Panc1 (cell line): ENCODE measurements at regions not wholly inside any gene's neighbourhood (a gene's known extent, or its start where the extent isn't known, plus 50 kb on each side); places are given as distances from the start of the nearest gene placed in this dataset.

Source experiments
- ATAC-seq: fragments of 200-7000 bp; cut with Tn5 transposase; 2 replicates; pipeline ENCODE4 v1.9.1; 2020; ENCODE audit warnings: mild to moderate bottlenecking, moderate library complexity
- BruUV-seq: library from RNA; stranded (reverse); fragments of 400-500 nt; replicated peaks from 2 replicates; lab custom pipeline; 2021; lab: Mats Ljungman, UMichigan
- CTCF ChIA-PET: fragments of 300-600 bp; sonication (Branson Sonifier 250); formaldehyde crosslinking; loops from one replicate; lab custom pipeline; 2022; ENCODE audit warnings: antibody characterized with exemption; lab: Charles Lee
- POLR2A ChIA-PET: fragments of 300-600 bp; sonication (Branson Sonifier 250); formaldehyde crosslinking; loops from one replicate; lab custom pipeline; 2022; ENCODE audit warnings: antibody characterized with exemption; lab: Charles Lee
- DNase-seq: peaks from one replicate; pipeline ENCODE4 v3.0.0-alpha.2; 2010; ENCODE audit warnings: low read depth, low spot score
- H3K27ac ChIP-seq: 2 replicates; pipeline ENCODE4 v1.5.1; 2011; ENCODE audit warnings: mild to moderate bottlenecking, low read length, inconsistent platforms
- H3K27me3 ChIP-seq: fragments of 200-500 bp; sonication (Bioruptor generic); 2 replicates; pipeline ENCODE4 v1.6.0; 2014; ENCODE audit warnings: low read length, inconsistent platforms; ENCODE audit not compliant: control insufficient read depth, insufficient read depth
- H3K36me3 ChIP-seq: fragments of 200-500 bp; sonication (Bioruptor generic); 2 replicates; pipeline ENCODE4 v1.5.1; 2014; ENCODE audit warnings: inconsistent platforms, mild to moderate bottlenecking, low read length, moderate library complexity; ENCODE audit not compliant: control insufficient read depth, insufficient read depth
- H3K4me1 ChIP-seq: 2 replicates; pipeline ENCODE4 v1.5.1; 2011; ENCODE audit warnings: inconsistent platforms, mild to moderate bottlenecking, low read length, moderate library complexity; ENCODE audit not compliant: control insufficient read depth, insufficient read depth
- H3K4me3 ChIP-seq, 2 experiments: 2 replicates each; pipeline ENCODE4 v1.5.1; 2011 to 2012; ENCODE audit warnings: low read depth in 2 of 2, low read length in 2 of 2, mild to moderate bottlenecking in 2 of 2, inconsistent platforms in 1 of 2, moderate library complexity in 1 of 2
- H3K9me3 ChIP-seq: fragments of 200-500 bp; sonication (Bioruptor generic); 2 replicates; pipeline ENCODE4 v1.5.1; 2014; ENCODE audit warnings: low read depth, mild to moderate bottlenecking, inconsistent platforms, low read length, moderate library complexity; ENCODE audit not compliant: control insufficient read depth, insufficient read depth
- CTCF ChIP-seq: fragments of 450-650 bp; IDR thresholded peaks from 2 replicates; pipeline ENCODE4 v1.5.1; 2017; ENCODE audit warnings: mild to moderate bottlenecking
- POLR2AphosphoS5 ChIP-seq: IDR thresholded peaks from 2 replicates; pipeline ENCODE4 v1.6.1; 2012; ENCODE audit warnings: mild to moderate bottlenecking, low read depth, low read length, moderate library complexity
- SIN3A ChIP-seq: IDR thresholded peaks from 2 replicates; pipeline ENCODE4 v1.6.1; 2012; ENCODE audit warnings: low read depth, mild to moderate bottlenecking, low read length, moderate library complexity, borderline replicate concordance; ENCODE audit not compliant: insufficient read depth
- TCF7L2 ChIP-seq: IDR thresholded peaks from 2 replicates; pipeline ENCODE4 v1.6.1; 2011; ENCODE audit warnings: mild to moderate bottlenecking, low read depth, low read length, inconsistent platforms
- in situ Hi-C: cut with HindIII; loops from 2 replicates; pipeline ENCODE4 v1.10.0; 2016; ENCODE audit warnings: low sequenced_read_pairs, low pct_unique_long_range_greater_than_20kb
- intact Hi-C: fragments of 100-400 bp; cut with micrococcal nuclease; formaldehyde crosslinking; loops from one replicate; pipeline ENCODE4 v1.10.0; 2022; ENCODE audit not compliant: unreplicated experiment
- TF ChIP-seq, protein P1 (sequence below), 2 experiments: IDR thresholded peaks; 2 replicates each; pipeline ENCODE4 v1.6.1; 2011 to 2012; ENCODE audit warnings: low read depth in 2 of 2, control low read depth in 1 of 2, low read length in 1 of 2, mild to moderate bottlenecking in 1 of 2, moderate library complexity in 1 of 2; ENCODE audit not compliant: insufficient read depth in 1 of 2

GRCh38 chr5:9864791-9865190 lies 234.6 kb upstream of the TAS2R1 start:
- H3K4me3 ChIP-seq, result no peak overlapping the region
- no peak overlapping the region for H3K27ac ChIP-seq
- intact Hi-C loops (no loop called here), in situ Hi-C loops (no loop called here)
- no TSS peak for BruUV-seq
- H3K27me3 ChIP-seq, result no peaks in the 10 kb centered on the region
- TF ChIP-seq TCF7L2 (no peak), POLR2AphosphoS5 (no peak), SIN3A (no peak), CTCF (no peak)
- TF ChIP-seq, protein P1, sequence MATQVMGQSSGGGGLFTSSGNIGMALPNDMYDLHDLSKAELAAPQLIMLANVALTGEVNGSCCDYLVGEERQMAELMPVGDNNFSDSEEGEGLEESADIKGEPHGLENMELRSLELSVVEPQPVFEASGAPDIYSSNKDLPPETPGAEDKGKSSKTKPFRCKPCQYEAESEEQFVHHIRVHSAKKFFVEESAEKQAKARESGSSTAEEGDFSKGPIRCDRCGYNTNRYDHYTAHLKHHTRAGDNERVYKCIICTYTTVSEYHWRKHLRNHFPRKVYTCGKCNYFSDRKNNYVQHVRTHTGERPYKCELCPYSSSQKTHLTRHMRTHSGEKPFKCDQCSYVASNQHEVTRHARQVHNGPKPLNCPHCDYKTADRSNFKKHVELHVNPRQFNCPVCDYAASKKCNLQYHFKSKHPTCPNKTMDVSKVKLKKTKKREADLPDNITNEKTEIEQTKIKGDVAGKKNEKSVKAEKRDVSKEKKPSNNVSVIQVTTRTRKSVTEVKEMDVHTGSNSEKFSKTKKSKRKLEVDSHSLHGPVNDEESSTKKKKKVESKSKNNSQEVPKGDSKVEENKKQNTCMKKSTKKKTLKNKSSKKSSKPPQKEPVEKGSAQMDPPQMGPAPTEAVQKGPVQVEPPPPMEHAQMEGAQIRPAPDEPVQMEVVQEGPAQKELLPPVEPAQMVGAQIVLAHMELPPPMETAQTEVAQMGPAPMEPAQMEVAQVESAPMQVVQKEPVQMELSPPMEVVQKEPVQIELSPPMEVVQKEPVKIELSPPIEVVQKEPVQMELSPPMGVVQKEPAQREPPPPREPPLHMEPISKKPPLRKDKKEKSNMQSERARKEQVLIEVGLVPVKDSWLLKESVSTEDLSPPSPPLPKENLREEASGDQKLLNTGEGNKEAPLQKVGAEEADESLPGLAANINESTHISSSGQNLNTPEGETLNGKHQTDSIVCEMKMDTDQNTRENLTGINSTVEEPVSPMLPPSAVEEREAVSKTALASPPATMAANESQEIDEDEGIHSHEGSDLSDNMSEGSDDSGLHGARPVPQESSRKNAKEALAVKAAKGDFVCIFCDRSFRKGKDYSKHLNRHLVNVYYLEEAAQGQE (IDR thresholded peaks at IDR 0.05; ENCODE audit: insufficient read depth in 1 of 2, low read depth in 2 of 2, low read length in 1 of 2), result no peak
- no peaks in the 10 kb centered on the region for H3K36me3 ChIP-seq
- peaks cover 11% of the 10 kb centered on the region for H3K9me3 ChIP-seq
- ATAC-seq (no peak), DNase-seq (no peak)
- POLR2A ChIA-PET, result no interaction called here
- no peaks in the 10 kb centered on the region for H3K4me1 ChIP-seq
- CTCF ChIA-PET, result no interaction called here

DNA sequence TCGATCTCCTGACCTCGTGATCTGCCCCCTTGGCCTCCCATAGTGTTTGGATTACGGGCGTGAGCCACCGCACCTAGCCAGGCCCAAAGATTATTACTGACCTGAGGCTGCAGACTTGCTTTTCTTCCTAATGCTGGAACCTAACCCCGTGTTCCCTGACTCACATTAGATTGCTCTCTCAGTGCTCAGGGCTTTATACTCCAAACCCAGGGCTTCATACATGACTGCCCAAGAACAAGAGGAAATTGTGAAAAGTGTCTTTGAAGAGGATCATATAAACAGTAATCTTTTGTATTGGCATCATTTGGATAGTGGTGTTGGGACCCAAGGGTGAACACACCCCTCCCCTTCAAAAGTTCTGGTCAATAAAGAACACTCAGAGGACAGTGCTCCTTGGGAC lies 233.3 kb upstream of the TAS2R1 start:
- POLR2A ChIA-PET, result no interaction called here
- in situ Hi-C loops (no loop called here), intact Hi-C loops (no loop called here)
- Histone ChIP-seq H3K4me3 (no peak overlapping the region), H3K9me3 (peaks cover 11% of the 10 kb centered on the region), H3K27me3 (no peaks in the 10 kb centered on the region), H3K4me1 (no peaks in the 10 kb centered on the region), H3K36me3 (no peaks in the 10 kb centered on the region), H3K27ac (no peak overlapping the region)
- ATAC-seq (no peak), DNase-seq (no peak)
- CTCF ChIA-PET, result no interaction called here
- BruUV-seq, result no TSS peak
- TF ChIP-seq POLR2AphosphoS5 (no peak), CTCF (no peak), SIN3A (no peak), TCF7L2 (no peak)
- TF ChIP-seq, protein P1 (IDR thresholded peaks at IDR 0.05; ENCODE audit: insufficient read depth in 1 of 2, low read depth in 2 of 2, low read length in 1 of 2), result no peak
